Tibial artery (tissue), 4 donors: ENCODE measurements at regions not wholly inside any gene's neighbourhood (a gene's known extent, or its start where the extent isn't known, plus 50 kb on each side); places are given as distances from the start of the nearest gene placed in this dataset.

Source experiments
- DNase-seq, 2 donors: peaks; one replicate each; pipeline ENCODE4 v3.0.0-alpha.2; 2019
- H3K27ac ChIP-seq, 2 donors: fragments of 200-600 bp; sonication (generic) in 1 of 2; 1 replicate in 1 of 2; 2 replicates in 1 of 2; pipeline ENCODE4 v1.5.1; 2018 to 2019; ENCODE audit warnings: mild to moderate bottlenecking in 1 of 2
- H3K27me3 ChIP-seq, 2 donors: fragments of 200-600 bp; sonication (generic) in 1 of 2; one replicate each; pipeline versions ENCODE4 v1.5.1 to v1.6.0; 2016 to 2019
- H3K36me3 ChIP-seq, 3 donors: fragments of 200-600 bp; sonication (generic) in 2 of 3; one replicate each; pipeline ENCODE4 v1.5.1; 2016 to 2019; ENCODE audit warnings: mild to moderate bottlenecking in 2 of 3
- H3K4me1 ChIP-seq, 4 donors: fragments of 200-600 bp; sonication (generic) in 2 of 4; 1 replicate in 3 of 4; 2 replicates in 1 of 4; pipeline ENCODE4 v1.5.1; 2016 to 2019
- H3K4me3 ChIP-seq, 2 donors: fragments of 200-600 bp; sonication (generic) in 1 of 2; 1 replicate in 1 of 2; 2 replicates in 1 of 2; pipeline ENCODE4 v1.5.1; 2018 to 2019; ENCODE audit warnings: mild to moderate bottlenecking in 2 of 2
- H3K9me3 ChIP-seq, 3 donors: fragments of 200-600 bp; sonication (generic) in 1 of 3; one replicate each; pipeline ENCODE4 v1.5.1; 2016 to 2019
- CTCF ChIP-seq, 2 experiments: fragments of 200-600 bp in 1 of 2; fragments of 450-650 bp in 1 of 2; IDR thresholded peaks; one replicate each; pipeline ENCODE4 v1.5.1; 2017 to 2019; ENCODE audit warnings: antibody characterized with exemption in 2 of 2, mild to moderate bottlenecking in 1 of 2, moderate library complexity in 1 of 2
- intact Hi-C: fragments of 100-400 bp; cut with DNase I; formaldehyde crosslinking; loops from one replicate; pipeline ENCODE4 v1.15.0; 2023; ENCODE audit warnings: low total_unique reads

GRCh38 chr2:15738225-15738546, 146.5 kb downstream of the DDX1 start:
- peaks cover 0 to 23% (median 11%) of the 10 kb centered on the region in 4 donors for H3K4me1 ChIP-seq
- no peaks in the 10 kb centered on the region for H3K27me3 ChIP-seq
- no peaks in the 10 kb centered on the region for H3K36me3 ChIP-seq
- no peak overlapping the region for H3K4me3 ChIP-seq
- no peak for DNase-seq
- intact Hi-C loops, result no loop called here
- TF ChIP-seq CTCF (IDR thresholded peaks at IDR 0.05), result no peak
- peaks cover 0 to 8% (median 0%) of the 10 kb centered on the region in 3 donors for H3K9me3 ChIP-seq
- no peak overlapping the region for H3K27ac ChIP-seq

GRCh38 chr2:15738943-15739342, 147.3 kb downstream of the DDX1 start:
- Histone ChIP-seq H3K27ac (no peak overlapping the region), H3K4me1 (peaks cover 0 to 16% (median 4%) of the 10 kb centered on the region in 4 donors), H3K27me3 (no peaks in the 10 kb centered on the region), H3K36me3 (no peaks in the 10 kb centered on the region), H3K4me3 (no peak overlapping the region), H3K9me3 (peaks cover 0 to 8% (median 0%) of the 10 kb centered on the region in 3 donors)
- DNase-seq, result no peak
- intact Hi-C loops, result no loop called here
- no peak for TF ChIP-seq CTCF (IDR thresholded peaks at IDR 0.05)

GRCh38 chr2:15744820-15745219, 153.2 kb downstream of the DDX1 start:
- no peak overlapping the region for H3K4me3 ChIP-seq
- H3K4me1 ChIP-seq, result peaks cover 0 to 23% (median 10%) of the 10 kb centered on the region in 4 donors
- no peak overlapping the region for H3K27ac ChIP-seq
- TF ChIP-seq CTCF (IDR thresholded peaks at IDR 0.05), result no peak
- H3K27me3 ChIP-seq, result no peaks in the 10 kb centered on the region
- no peaks in the 10 kb centered on the region for H3K36me3 ChIP-seq
- DNase-seq, result no peak
- H3K9me3 ChIP-seq, result peaks cover 0 to 8% (median 0%) of the 10 kb centered on the region in 3 donors
- intact Hi-C loops, result no loop called here

GRCh38 chr2:15745350-15745749, 153.7 kb downstream of the DDX1 start:
- Histone ChIP-seq H3K4me1 (peaks cover 0 to 29% (median 12%) of the 10 kb centered on the region in 4 donors), H3K27ac (no peak overlapping the region), H3K27me3 (no peaks in the 10 kb centered on the region), H3K4me3 (no peak overlapping the region), H3K36me3 (no peaks in the 10 kb centered on the region), H3K9me3 (peaks cover 0 to 8% (median 0%) of the 10 kb centered on the region in 3 donors)
- DNase-seq, result no peak
- intact Hi-C loops, result no loop called here
- TF ChIP-seq CTCF (IDR thresholded peaks at IDR 0.05), result no peak

- Histone ChIP-seq H3K36me3 (no peaks in the 10 kb centered on the region), H3K27me3 (no peaks in the 10 kb centered on the region), H3K9me3 (peaks cover 0 to 8% (median 0%) of the 10 kb centered on the region in 3 donors), H3K4me3 (no peak overlapping the region), H3K4me1 (peaks cover 0 to 35% (median 13%) of the 10 kb centered on the region in 4 donors), H3K27ac (no peak overlapping the region)
- DNase-seq, result no peak
- intact Hi-C loops, result no loop called here
- no peak for TF ChIP-seq CTCF (IDR thresholded peaks at IDR 0.05)
Observed at GRCh38 chr2:15745907-15746702, 154.4 kb downstream of the DDX1 start.
